ENCODE measurements at regions not wholly inside any gene's neighbourhood (a gene's known extent, or its start where the extent isn't known, plus 50 kb on each side); places are given as distances from the start of the nearest gene placed in this dataset.
"Not testable (repeated sequence)": the region's sequence is repeated elsewhere in the genome, so short reads cannot be mapped to it uniquely, and the experiment has no call there.

GRCh38 chr11:41675205-41675604 is 215.8 kb upstream of the LRRC4C start:
- Mint-ChIP-seq H3K9me3 (peaks cover 11% of the 10 kb centered on the region), H3K4me1 (ENCODE audit: low read depth) (no peaks in the 10 kb centered on the region), H3K27ac (no peak overlapping the region), H3K36me3 (ENCODE audit: low read depth) (no peaks in the 10 kb centered on the region), H3K4me3 (no peak overlapping the region), H3K27me3 (no peaks in the 10 kb centered on the region)
- ChIA-PET POLR2A (no interaction called here), CTCF (no interaction called here)
- intact Hi-C loops (cut with micrococcal nuclease): no loop called here
- TF ChIP-seq CTCF (IDR thresholded peaks at IDR 0.05): no peak
- ATAC-seq (no peak), DNase-seq (no peak)

GRCh38 chr11:41713030-41713429 is 253.6 kb upstream of the LRRC4C start:
- ChIA-PET POLR2A (no interaction called here), CTCF (no interaction called here)
- no peak for TF ChIP-seq CTCF (IDR thresholded peaks at IDR 0.05)
- no peak overlapping the region for H3K4me3 Mint-ChIP-seq
- H3K36me3 Mint-ChIP-seq (ENCODE audit: low read depth): no peaks in the 10 kb centered on the region
- intact Hi-C loops (cut with micrococcal nuclease): no loop called here
- H3K27me3 Mint-ChIP-seq: no peaks in the 10 kb centered on the region
- ATAC-seq (no peak), DNase-seq (no peak)
- H3K4me1 Mint-ChIP-seq (ENCODE audit: low read depth): no peaks in the 10 kb centered on the region
- peaks cover 6% of the 10 kb centered on the region for H3K9me3 Mint-ChIP-seq
- no peak overlapping the region for H3K27ac Mint-ChIP-seq

GRCh38 chr11:41714101-41714500 is 254.6 kb upstream of the LRRC4C start:
- Mint-ChIP-seq H3K9me3 (peaks cover 8% of the 10 kb centered on the region), H3K4me1 (ENCODE audit: low read depth) (no peaks in the 10 kb centered on the region), H3K27me3 (no peaks in the 10 kb centered on the region), H3K36me3 (ENCODE audit: low read depth) (no peaks in the 10 kb centered on the region), H3K27ac (no peak overlapping the region), H3K4me3 (no peak overlapping the region)
- DNase-seq (no peak), ATAC-seq (no peak)
- intact Hi-C loops (cut with micrococcal nuclease): no loop called here
- no peak for TF ChIP-seq CTCF (IDR thresholded peaks at IDR 0.05)
- ChIA-PET CTCF (no interaction called here), POLR2A (no interaction called here)

GRCh38 chr11:41716862-41717261 is 257.4 kb upstream of the LRRC4C start:
- Mint-ChIP-seq H3K4me3 (no peak overlapping the region), H3K9me3 (peaks cover 10% of the 10 kb centered on the region), H3K27ac (no peak overlapping the region), H3K4me1 (ENCODE audit: low read depth) (no peaks in the 10 kb centered on the region), H3K36me3 (ENCODE audit: low read depth) (no peaks in the 10 kb centered on the region), H3K27me3 (no peaks in the 10 kb centered on the region)
- ATAC-seq (no peak), DNase-seq (no peak)
- ChIA-PET POLR2A (no interaction called here), CTCF (no interaction called here)
- no peak for TF ChIP-seq CTCF (IDR thresholded peaks at IDR 0.05)
- intact Hi-C loops (cut with micrococcal nuclease): no loop called here

- no peak for TF ChIP-seq CTCF (IDR thresholded peaks at IDR 0.05)
- POLR2A ChIA-PET: no interaction called here
These were observed 261.3 kb upstream of the LRRC4C start for GRCh38 chr11:41720761-41721160.

GRCh38 chr11:41728161-41728560 is 268.7 kb upstream of the LRRC4C start:
- DNase-seq; intact Hi-C loops (cut with micrococcal nuclease); POLR2A ChIA-PET; H3K4me1 Mint-ChIP-seq (ENCODE audit: low read depth); ATAC-seq; H3K27ac Mint-ChIP-seq; H3K4me3 Mint-ChIP-seq; CTCF ChIA-PET; H3K36me3 Mint-ChIP-seq (ENCODE audit: low read depth); H3K27me3 Mint-ChIP-seq: not testable (repeated sequence)
- peaks cover 24% of the 10 kb centered on the region for H3K9me3 Mint-ChIP-seq

More at GRCh38 chr11:41720761-41721160, 261.3 kb upstream of the LRRC4C start:
- Mint-ChIP-seq H3K27ac (no peak overlapping the region), H3K27me3 (no peaks in the 10 kb centered on the region), H3K36me3 (ENCODE audit: low read depth) (no peaks in the 10 kb centered on the region), H3K9me3 (peaks cover 22% of the 10 kb centered on the region), H3K4me3 (no peak overlapping the region), H3K4me1 (ENCODE audit: low read depth) (no peaks in the 10 kb centered on the region)
- ATAC-seq (no peak), DNase-seq (no peak)
- CTCF ChIA-PET: no interaction called here
- intact Hi-C loops (cut with micrococcal nuclease): no loop called here

Data from activated CD8-positive, alpha-beta T cell treated with anti-CD3 and anti-CD28 coated beads for 36 hours (primary cell).